Body of pancreas (tissue), 4 donors: ENCODE measurements at regions not wholly inside any gene's neighbourhood (a gene's known extent, or its start where the extent isn't known, plus 50 kb on each side); places are given as distances from the start of the nearest gene placed in this dataset.

Experiments used
- POLR2A ChIP-seq, 3 donors: fragments of 450-650 bp; IDR thresholded peaks; one replicate each; pipeline ENCODE4 v1.6.1; 2016; ENCODE audit warnings: antibody characterized with exemption in 3 of 3, mild to moderate bottlenecking in 2 of 3
- TF ChIP-seq, protein P1 (sequence below), 7 experiments: fragments of 450-650 bp in 4 of 7; fragments of 200-600 bp in 3 of 7; sonication (generic) in 3 of 7; IDR thresholded peaks; one replicate each; pipeline ENCODE4 v1.5.1; 2016 to 2019; ENCODE audit warnings: antibody characterized with exemption in 7 of 7

DNA sequence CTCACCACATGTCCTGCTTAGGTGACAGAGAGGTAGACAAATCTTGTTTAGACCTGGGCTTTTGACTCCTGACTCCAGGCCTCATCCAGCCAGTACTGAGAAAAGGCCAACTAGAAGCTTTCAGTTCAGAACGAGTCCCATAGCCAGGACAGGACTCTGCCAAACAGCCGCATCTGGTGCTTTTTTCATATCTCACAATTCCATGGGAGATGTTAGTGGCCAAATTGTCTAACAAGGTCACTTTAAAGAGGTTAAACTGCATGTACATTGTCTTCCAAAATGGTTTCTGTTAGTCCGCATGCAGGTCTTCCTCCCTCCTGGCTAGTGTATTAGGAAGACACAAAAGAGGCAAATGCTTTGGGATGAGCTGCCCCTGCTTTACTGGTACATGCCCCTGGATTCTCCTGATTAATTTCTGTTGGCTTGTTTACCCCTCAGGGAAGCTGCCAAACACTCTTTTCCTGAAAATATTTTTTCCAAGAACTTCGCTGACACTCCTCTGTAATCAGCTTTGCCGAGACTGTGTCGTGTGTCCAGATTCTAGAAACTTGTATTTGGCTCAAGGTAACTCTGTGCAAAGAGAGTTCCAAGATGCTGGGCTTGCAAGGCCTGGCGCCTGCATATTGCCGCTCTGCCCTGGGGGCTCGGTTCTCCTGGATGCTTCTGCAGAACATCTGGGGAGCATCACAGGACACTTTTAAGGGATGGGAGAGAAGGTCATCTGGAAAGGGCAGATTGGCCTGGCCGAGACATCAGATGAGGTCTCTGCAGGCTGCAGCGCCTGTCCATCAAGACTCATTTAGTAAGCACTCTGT lies 209.2 kb upstream of the APCDD1 start:
- TF ChIP-seq, protein P1, sequence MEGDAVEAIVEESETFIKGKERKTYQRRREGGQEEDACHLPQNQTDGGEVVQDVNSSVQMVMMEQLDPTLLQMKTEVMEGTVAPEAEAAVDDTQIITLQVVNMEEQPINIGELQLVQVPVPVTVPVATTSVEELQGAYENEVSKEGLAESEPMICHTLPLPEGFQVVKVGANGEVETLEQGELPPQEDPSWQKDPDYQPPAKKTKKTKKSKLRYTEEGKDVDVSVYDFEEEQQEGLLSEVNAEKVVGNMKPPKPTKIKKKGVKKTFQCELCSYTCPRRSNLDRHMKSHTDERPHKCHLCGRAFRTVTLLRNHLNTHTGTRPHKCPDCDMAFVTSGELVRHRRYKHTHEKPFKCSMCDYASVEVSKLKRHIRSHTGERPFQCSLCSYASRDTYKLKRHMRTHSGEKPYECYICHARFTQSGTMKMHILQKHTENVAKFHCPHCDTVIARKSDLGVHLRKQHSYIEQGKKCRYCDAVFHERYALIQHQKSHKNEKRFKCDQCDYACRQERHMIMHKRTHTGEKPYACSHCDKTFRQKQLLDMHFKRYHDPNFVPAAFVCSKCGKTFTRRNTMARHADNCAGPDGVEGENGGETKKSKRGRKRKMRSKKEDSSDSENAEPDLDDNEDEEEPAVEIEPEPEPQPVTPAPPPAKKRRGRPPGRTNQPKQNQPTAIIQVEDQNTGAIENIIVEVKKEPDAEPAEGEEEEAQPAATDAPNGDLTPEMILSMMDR (IDR thresholded peaks at IDR 0.05) = no peak
- TF ChIP-seq POLR2A (IDR thresholded peaks at IDR 0.05) = no peak
